GM20431 (cell line): ENCODE measurements at regions not wholly inside any gene's neighbourhood (a gene's known extent, or its start where the extent isn't known, plus 50 kb on each side); places are given as distances from the start of the nearest gene placed in this dataset.

Experiments
- in situ Hi-C: fragments of 300-500 bp; cut with MseI, MboI; formaldehyde crosslinking; loops from one replicate; pipeline ENCODE4 v1.15.0; 2020; ENCODE audit warnings: low sequenced_read_pairs; ENCODE audit not compliant: unreplicated experiment

- in situ Hi-C loops, result no loop called here
These were observed 343.1 kb upstream of the DUSP10 start for GRCh38 chr1:222084996-222085395.

GRCh38 chr1:222084048-222084447 is 342.2 kb upstream of the DUSP10 start:
- in situ Hi-C loops, result no loop called here

GRCh38 chr1:222081859-222082258 is 340.0 kb upstream of the DUSP10 start:
- in situ Hi-C loops, result no loop called here

GRCh38 chr1:222079566-222079965 is 337.7 kb upstream of the DUSP10 start:
- in situ Hi-C loops, result no loop called here

GRCh38 chr1:222077206-222077605 is 335.3 kb upstream of the DUSP10 start:
- in situ Hi-C loops, result no loop called here

- in situ Hi-C loops, result no loop called here
These were observed 332.4 kb upstream of the DUSP10 start for GRCh38 chr1:222074317-222074716.

GRCh38 chr1:222073307-222073995 is 331.6 kb upstream of the DUSP10 start:
- in situ Hi-C loops, result no loop called here

GRCh38 chr1:222071387-222071786 is 329.5 kb upstream of the DUSP10 start:
- in situ Hi-C loops, result no loop called here

GRCh38 chr1:222068937-222069336 is 327.0 kb upstream of the DUSP10 start:
- in situ Hi-C loops, result no loop called here

GRCh38 chr1:222068101-222068500 is 326.2 kb upstream of the DUSP10 start:
- in situ Hi-C loops, result no loop called here

GRCh38 chr1:222066539-222066938 is 324.6 kb upstream of the DUSP10 start:
- in situ Hi-C loops, result no loop called here

- in situ Hi-C loops, result no loop called here
These were observed 323.3 kb upstream of the DUSP10 start for GRCh38 chr1:222065234-222065633.

- in situ Hi-C loops, result no loop called here
These were observed 322.7 kb upstream of the DUSP10 start for GRCh38 chr1:222064388-222065211.

GRCh38 chr1:222062640-222063039 is 320.8 kb upstream of the DUSP10 start:
- in situ Hi-C loops, result no loop called here

GRCh38 chr1:222061711-222062359 is 319.9 kb upstream of the DUSP10 start:
- in situ Hi-C loops, result no loop called here

- in situ Hi-C loops, result no loop called here
These were observed 318.5 kb upstream of the DUSP10 start for GRCh38 chr1:222060210-222060916.

GRCh38 chr1:222058249-222058648 is 316.4 kb upstream of the DUSP10 start:
- in situ Hi-C loops, result no loop called here

- in situ Hi-C loops, result no loop called here
These were observed 315.3 kb upstream of the DUSP10 start for GRCh38 chr1:222057162-222057561.

GRCh38 chr1:222054416-222054815 is 312.5 kb upstream of the DUSP10 start:
- in situ Hi-C loops, result no loop called here

- in situ Hi-C loops, result no loop called here
These were observed 312.0 kb upstream of the DUSP10 start for GRCh38 chr1:222053790-222054294.
